Prostate gland (tissue), 2 donors: ENCODE measurements at regions not wholly inside any gene's neighbourhood (a gene's known extent, or its start where the extent isn't known, plus 50 kb on each side); places are given as distances from the start of the nearest gene placed in this dataset.

Experiments used
- DNase-seq: peaks from one replicate; pipeline ENCODE4 v3.0.0-alpha.2; 2019; ENCODE audit warnings: low spot score
- H3K27ac ChIP-seq, 2 donors: fragments of 200-600 bp; sonication (generic); 2 replicates each; pipeline ENCODE4 v1.5.1; 2017 to 2019
- H3K27me3 ChIP-seq: fragments of 200-600 bp; sonication (generic); replicated peaks from 2 replicates; pipeline ENCODE4 v1.5.1; 2019; ENCODE audit not compliant: insufficient read depth
- H3K36me3 ChIP-seq, 2 donors: fragments of 200-600 bp; sonication (generic); 1 replicate in 1 of 2; 2 replicates in 1 of 2; pipeline versions ENCODE4 v1.5.1 to v1.8.1; 2017 to 2019
- H3K4me1 ChIP-seq: fragments of 200-600 bp; sonication (generic); replicated peaks from 2 replicates; pipeline ENCODE4 v1.5.1; 2019
- H3K4me3 ChIP-seq, 2 donors: fragments of 200-600 bp; sonication (generic); 2 replicates each; pipeline ENCODE4 v1.5.1; 2017 to 2019
- H3K9me3 ChIP-seq: fragments of 200-600 bp; sonication (generic); 2 replicates; pipeline ENCODE4 v1.5.1; 2017
- CTCF ChIP-seq, 4 experiments: fragments of 200-600 bp in 2 of 4; fragments of 450-650 bp in 2 of 4; sonication (generic) in 2 of 4; IDR thresholded peaks; 1 replicate in 3 of 4; 2 replicates in 1 of 4; pipeline ENCODE4 v1.5.1; 2016 to 2019; ENCODE audit warnings: antibody characterized with exemption in 4 of 4, mild to moderate bottlenecking in 2 of 4, moderate library complexity in 2 of 4
- POLR2A ChIP-seq: fragments of 450-650 bp; IDR thresholded peaks from one replicate; pipeline ENCODE4 v1.6.1; 2016; ENCODE audit warnings: antibody characterized with exemption, mild to moderate bottlenecking
- POLR2AphosphoS5 ChIP-seq: sonication (generic); formaldehyde crosslinking; IDR thresholded peaks from one replicate; pipeline ENCODE4 v1.6.1; 2017; ENCODE audit warnings: antibody characterized with exemption
- WGBS: methylation state at CpG from one replicate; pipeline ENCODE4 v1.1.5; 2018; 5-methylcytosine and 5-hydroxymethylcytosine counted together
- intact Hi-C: fragments of 100-400 bp; cut with DNase I; formaldehyde crosslinking; loops from one replicate; pipeline ENCODE4 v1.14.2; 2022

DNA sequence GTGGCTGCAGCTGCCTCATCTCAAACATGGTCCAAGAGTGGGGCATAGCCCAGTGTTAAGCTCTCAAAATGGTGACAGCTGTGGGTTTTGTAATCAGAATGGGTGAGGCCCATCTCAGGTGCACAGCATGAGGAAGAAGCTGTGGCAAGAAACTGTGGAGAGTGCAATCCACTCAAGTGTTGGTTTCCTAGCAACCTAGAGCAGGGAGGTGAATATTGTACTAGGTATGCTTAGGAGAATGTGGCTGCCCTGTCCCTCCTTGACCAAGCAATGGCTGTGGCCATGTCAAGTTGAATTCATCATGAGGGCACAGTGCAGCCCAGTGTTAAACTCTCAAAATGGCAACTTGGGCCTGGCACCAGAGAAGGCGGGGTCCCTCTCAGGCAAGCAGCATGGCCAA is 160.5 kb upstream of the KCNN2 start:
- Histone ChIP-seq H3K36me3 (no peaks in the 10 kb centered on the region), H3K27me3 (no peaks in the 10 kb centered on the region), H3K27ac (no peak overlapping the region), H3K4me3 (no peak overlapping the region), H3K9me3 (no peaks in the 10 kb centered on the region), H3K4me1 (no peaks in the 10 kb centered on the region)
- TF ChIP-seq CTCF (IDR thresholded peaks at IDR 0.05) (no peak), POLR2AphosphoS5 (no peak), POLR2A (no peak)
- no peak for DNase-seq
- WGBS, result 93% methylated on average over 1 of the region's 1 CpG
- intact Hi-C loops, result no loop called here

DNA sequence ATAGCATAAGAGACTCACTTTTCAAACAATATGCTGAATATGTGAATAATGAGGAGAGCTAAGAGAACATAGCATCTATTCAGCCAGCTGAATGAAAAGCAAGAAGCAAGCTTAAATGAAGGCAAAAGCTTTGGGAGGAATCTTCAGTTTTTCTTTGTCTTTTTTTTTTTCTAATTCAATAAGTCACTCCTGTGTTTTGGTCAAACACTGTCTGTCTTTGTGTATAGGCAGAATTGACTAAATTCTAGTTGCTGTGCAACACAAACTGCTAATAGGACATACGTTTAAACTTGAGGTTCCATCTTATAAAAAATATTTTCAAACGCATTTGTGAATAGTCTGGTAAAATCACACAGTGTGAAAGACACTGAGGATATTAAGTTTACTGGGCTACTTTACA is 156.9 kb upstream of the KCNN2 start:
- TF ChIP-seq POLR2A (no peak), CTCF (IDR thresholded peaks at IDR 0.05) (no peak), POLR2AphosphoS5 (no peak)
- no peaks in the 10 kb centered on the region for H3K36me3 ChIP-seq
- H3K4me3 ChIP-seq, result no peak overlapping the region
- intact Hi-C loops, result no loop called here
- no peak overlapping the region for H3K27ac ChIP-seq
- 34% methylated on average over 2 of the region's 2 CpGs for WGBS
- DNase-seq, result no peak
- H3K27me3 ChIP-seq, result no peaks in the 10 kb centered on the region
- H3K9me3 ChIP-seq, result no peaks in the 10 kb centered on the region
- H3K4me1 ChIP-seq, result no peaks in the 10 kb centered on the region

- TF ChIP-seq CTCF (IDR thresholded peaks at IDR 0.05) (no peak), POLR2AphosphoS5 (no peak), POLR2A (no peak)
- no peaks in the 10 kb centered on the region for H3K4me1 ChIP-seq
- no peak for DNase-seq
- H3K9me3 ChIP-seq, result no peaks in the 10 kb centered on the region
- no peak overlapping the region for H3K27ac ChIP-seq
- intact Hi-C loops, result no loop called here
- H3K36me3 ChIP-seq, result no peaks in the 10 kb centered on the region
- WGBS, result 85% methylated on average over 3 of the region's 3 CpGs
- no peak overlapping the region for H3K4me3 ChIP-seq
- H3K27me3 ChIP-seq, result no peaks in the 10 kb centered on the region
These were observed 155.2 kb upstream of the KCNN2 start for GRCh38 chr5:114206640-114207039.

DNA sequence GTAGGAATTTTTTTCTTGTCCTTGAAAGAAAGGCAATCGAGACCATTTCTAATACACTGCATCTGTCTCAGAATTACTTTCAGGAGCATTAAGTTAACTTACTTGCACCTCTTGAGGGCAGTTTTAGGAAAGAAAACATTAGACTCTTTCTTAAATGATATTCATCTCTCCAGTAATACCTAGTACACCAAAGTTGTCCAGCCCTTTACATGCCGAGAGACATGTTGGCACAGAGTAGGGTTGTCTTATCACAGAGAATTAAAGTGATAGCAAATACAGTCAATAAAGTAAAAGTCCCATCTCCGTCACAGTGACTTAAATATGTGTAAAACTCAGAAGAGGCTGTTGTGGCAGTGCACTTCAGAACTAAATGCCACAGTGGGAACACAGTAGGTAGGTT is 154.3 kb upstream of the KCNN2 start:
- no peak for TF ChIP-seq CTCF (IDR thresholded peaks at IDR 0.05)
- no peak for TF ChIP-seq POLR2A
- no peak for TF ChIP-seq POLR2AphosphoS5
- Histone ChIP-seq H3K27me3 (no peaks in the 10 kb centered on the region), H3K4me1 (no peaks in the 10 kb centered on the region), H3K9me3 (no peaks in the 10 kb centered on the region), H3K27ac (no peak overlapping the region), H3K36me3 (no peaks in the 10 kb centered on the region), H3K4me3 (no peak overlapping the region)
- 73% methylated on average over 3 of the region's 3 CpGs for WGBS
- intact Hi-C loops, result no loop called here
- DNase-seq, result no peak

- Histone ChIP-seq H3K36me3 (no peaks in the 10 kb centered on the region), H3K9me3 (no peaks in the 10 kb centered on the region), H3K4me3 (no peak overlapping the region), H3K27me3 (no peaks in the 10 kb centered on the region), H3K4me1 (no peaks in the 10 kb centered on the region), H3K27ac (no peak overlapping the region)
- TF ChIP-seq POLR2A (no peak), POLR2AphosphoS5 (no peak), CTCF (IDR thresholded peaks at IDR 0.05) (no peak)
- intact Hi-C loops, result no loop called here
- no peak for DNase-seq
- WGBS, result 94% methylated on average over 2 of the region's 2 CpGs
These were observed 153.8 kb upstream of the KCNN2 start for GRCh38 chr5:114208120-114208519.
